ACHN (cell line): ENCODE measurements at regions not wholly inside any gene's neighbourhood (a gene's known extent, or its start where the extent isn't known, plus 50 kb on each side); places are given as distances from the start of the nearest gene placed in this dataset.

Experiments
- DNase-seq: peaks from one replicate; pipeline ENCODE4 v3.0.0-alpha.2; 2015
- in situ Hi-C: cut with HindIII; loops from 2 replicates; pipeline ENCODE4 v1.10.0; 2017; ENCODE audit warnings: low sequenced_read_pairs, low pct_ligation_motif_present, low pct_unique_long_range_greater_than_20kb

- no peak for DNase-seq
- in situ Hi-C loops: no loop called here
These were observed 112.9 kb upstream of the GSE1 start for GRCh38 chr16:85500220-85500619.

- DNase-seq: no peak
- in situ Hi-C loops: no loop called here
These were observed 111.2 kb upstream of the GSE1 start for GRCh38 chr16:85501900-85502299.

- in situ Hi-C loops: no loop called here
- DNase-seq: no peak
These were observed 110.8 kb upstream of the GSE1 start for GRCh38 chr16:85502357-85502756.

GRCh38 chr16:85503679-85504231, 109.4 kb upstream of the GSE1 start:
- no peak for DNase-seq

GRCh38 chr16:85504242-85504641, 108.9 kb upstream of the GSE1 start:
- in situ Hi-C loops: no loop called here
- DNase-seq: no peak

More at GRCh38 chr16:85503679-85504231, 109.4 kb upstream of the GSE1 start:
- in situ Hi-C loops: no loop called here

GRCh38 chr16:85505794-85506634, 107.1 kb upstream of the GSE1 start:
- in situ Hi-C loops: no loop called here
- DNase-seq: no peak

GRCh38 chr16:85506635-85506911, 106.5 kb upstream of the GSE1 start:
- no peak for DNase-seq
- in situ Hi-C loops: no loop called here

- in situ Hi-C loops: no loop called here
- no peak for DNase-seq
These were observed 105.8 kb upstream of the GSE1 start for GRCh38 chr16:85507342-85507741.

- DNase-seq: no peak
- in situ Hi-C loops: no loop called here
These were observed 104.7 kb upstream of the GSE1 start for GRCh38 chr16:85508388-85508787.

GRCh38 chr16:85508993-85509392, 104.1 kb upstream of the GSE1 start:
- in situ Hi-C loops: no loop called here
- no peak for DNase-seq

GRCh38 chr16:85510041-85510659, 103.0 kb upstream of the GSE1 start:
- in situ Hi-C loops: no loop called here
- no peak for DNase-seq

- no peak for DNase-seq
- in situ Hi-C loops: no loop called here
These were observed 100.9 kb upstream of the GSE1 start for GRCh38 chr16:85511938-85512807.

GRCh38 chr16:85512808-85513115, 100.4 kb upstream of the GSE1 start:
- DNase-seq: no peak
- in situ Hi-C loops: no loop called here

GRCh38 chr16:85513180-85513579, 99.9 kb upstream of the GSE1 start:
- DNase-seq: no peak
- in situ Hi-C loops: no loop called here

- no peak for DNase-seq
- in situ Hi-C loops: no loop called here
These were observed 99.5 kb upstream of the GSE1 start for GRCh38 chr16:85513649-85514048.

GRCh38 chr16:85514295-85514597, 98.9 kb upstream of the GSE1 start:
- in situ Hi-C loops: no loop called here
- DNase-seq: no peak

- peak; percentile 82 for DNase-seq
- in situ Hi-C loops: no loop called here
These were observed 98.4 kb upstream of the GSE1 start for GRCh38 chr16:85514598-85515318.

- in situ Hi-C loops: no loop called here
- DNase-seq: no peak
These were observed 97.8 kb upstream of the GSE1 start for GRCh38 chr16:85515319-85515745.

GRCh38 chr16:85515830-85516397, 97.2 kb upstream of the GSE1 start:
- DNase-seq: no peak
- in situ Hi-C loops: no loop called here
